ENCODE measurements at regions not wholly inside any gene's neighbourhood (a gene's known extent, or its start where the extent isn't known, plus 50 kb on each side); places are given as distances from the start of the nearest gene placed in this dataset.
"Not testable (repeated sequence)": the region's sequence is repeated elsewhere in the genome, so short reads cannot be mapped to it uniquely, and the experiment has no call there.

- no peak for DNase-seq (ENCODE audit: low read depth)
Observed at GRCh38 chr14:86796221-86797074, 1196.5 kb downstream of the GALC start.

GRCh38 chr14:86794689-86795088 lies 1198.3 kb downstream of the GALC start:
- DNase-seq (ENCODE audit: low read depth): no peak

- DNase-seq (ENCODE audit: low read depth): no peak
Observed at GRCh38 chr14:86790408-86791364, 1202.3 kb downstream of the GALC start.

GRCh38 chr14:86788224-86788623 lies 1204.8 kb downstream of the GALC start:
- no peak for DNase-seq (ENCODE audit: low read depth)

- no peak for DNase-seq (ENCODE audit: low read depth)
Observed at GRCh38 chr14:86787717-86788116, 1205.3 kb downstream of the GALC start.

GRCh38 chr14:86782092-86782580 lies 1210.8 kb downstream of the GALC start:
- DNase-seq (ENCODE audit: low read depth): no peak

GRCh38 chr14:86780876-86781510 lies 1212.0 kb downstream of the GALC start:
- DNase-seq (ENCODE audit: low read depth): no peak

- DNase-seq (ENCODE audit: low read depth): no peak
Observed at GRCh38 chr14:86780461-86780860, 1212.5 kb downstream of the GALC start.

GRCh38 chr14:86779416-86779815 lies 1213.6 kb downstream of the GALC start:
- no peak for DNase-seq (ENCODE audit: low read depth)

- DNase-seq (ENCODE audit: low read depth): no peak
Observed at GRCh38 chr14:86777963-86778602, 1214.9 kb downstream of the GALC start.

- not testable (repeated sequence) for DNase-seq (ENCODE audit: low read depth)
Observed at GRCh38 chr14:86775896-86776295, 1217.1 kb downstream of the GALC start.

GRCh38 chr14:86774916-86775315 lies 1218.1 kb downstream of the GALC start:
- DNase-seq (ENCODE audit: low read depth): no peak

GRCh38 chr14:86772075-86772474 lies 1220.9 kb downstream of the GALC start:
- no peak for DNase-seq (ENCODE audit: low read depth)

- DNase-seq (ENCODE audit: low read depth): no peak
Observed at GRCh38 chr14:86770186-86770585, 1222.8 kb downstream of the GALC start.

GRCh38 chr14:86766469-86766868 lies 1226.5 kb downstream of the GALC start:
- no peak for DNase-seq (ENCODE audit: low read depth)

GRCh38 chr14:86761611-86762010 lies 1231.4 kb downstream of the GALC start:
- DNase-seq (ENCODE audit: low read depth): no peak

GRCh38 chr14:86756521-86757190 lies 1226.7 kb downstream of the FLRT2 start:
- DNase-seq (ENCODE audit: low read depth): no peak

- not testable (repeated sequence) for DNase-seq (ENCODE audit: low read depth)
Observed at GRCh38 chr14:86750488-86750887, 1220.5 kb downstream of the FLRT2 start.

- no peak for DNase-seq (ENCODE audit: low read depth)
Observed at GRCh38 chr14:86739761-86740160, 1209.8 kb downstream of the FLRT2 start.

- not testable (repeated sequence) for DNase-seq (ENCODE audit: low read depth)
Observed at GRCh38 chr14:86731427-86731826, 1201.5 kb downstream of the FLRT2 start.

- DNase-seq (ENCODE audit: low read depth): no peak
Observed at GRCh38 chr14:86723254-86723624, 1193.3 kb downstream of the FLRT2 start.

Data from T follicular helper cell (primary cell).